Hematopoietic multipotent progenitor cell treated with erythropoietin and hydrocortisone succinate and interleukin-3 and kit ligand, for 17 days (in vitro differentiated cells): ENCODE measurements at regions not wholly inside any gene's neighbourhood (a gene's known extent, or its start where the extent isn't known, plus 50 kb on each side); places are given as distances from the start of the nearest gene placed in this dataset.
A peak's percentile ranks its signal among the peaks of the same experiment; 100 is the strongest.
"Not testable (repeated sequence)": the region's sequence is repeated elsewhere in the genome, so short reads cannot be mapped to it uniquely, and the experiment has no call there.

Experiments used
- DNase-seq: peaks from one replicate; pipeline ENCODE4 v3.0.0-alpha.2; 2015; ENCODE audit warnings: low spot score

- no peak for DNase-seq
Observed at GRCh38 chr15:34650177-34650576, 66.7 kb upstream of the GOLGA8B start.

GRCh38 chr15:34648294-34648631 is 64.8 kb upstream of the GOLGA8B start:
- DNase-seq = no peak

- DNase-seq = peak; percentile 67
Observed at GRCh38 chr15:34647569-34648293, 64.3 kb upstream of the GOLGA8B start.

GRCh38 chr15:34646918-34647317 is 63.5 kb upstream of the GOLGA8B start:
- no peak for DNase-seq

- no peak for DNase-seq
Observed at GRCh38 chr15:34644851-34645250, 61.4 kb upstream of the GOLGA8B start.

- DNase-seq = no peak
Observed at GRCh38 chr15:34644061-34644460, 60.6 kb upstream of the GOLGA8B start.

- DNase-seq = no peak
Observed at GRCh38 chr15:34642247-34642646, 58.8 kb upstream of the GOLGA8B start.

GRCh38 chr15:34640661-34641060 is 57.2 kb upstream of the GOLGA8B start:
- no peak for DNase-seq

GRCh38 chr15:34637305-34637704 is 53.9 kb upstream of the GOLGA8B start:
- DNase-seq = no peak

- DNase-seq = not testable (repeated sequence)
Observed at GRCh38 chr15:34633602-34634001, 50.2 kb upstream of the GOLGA8B start.
